ENCODE measurements at regions not wholly inside any gene's neighbourhood (a gene's known extent, or its start where the extent isn't known, plus 50 kb on each side); places are given as distances from the start of the nearest gene placed in this dataset.

- TF ChIP-seq, protein P1, sequence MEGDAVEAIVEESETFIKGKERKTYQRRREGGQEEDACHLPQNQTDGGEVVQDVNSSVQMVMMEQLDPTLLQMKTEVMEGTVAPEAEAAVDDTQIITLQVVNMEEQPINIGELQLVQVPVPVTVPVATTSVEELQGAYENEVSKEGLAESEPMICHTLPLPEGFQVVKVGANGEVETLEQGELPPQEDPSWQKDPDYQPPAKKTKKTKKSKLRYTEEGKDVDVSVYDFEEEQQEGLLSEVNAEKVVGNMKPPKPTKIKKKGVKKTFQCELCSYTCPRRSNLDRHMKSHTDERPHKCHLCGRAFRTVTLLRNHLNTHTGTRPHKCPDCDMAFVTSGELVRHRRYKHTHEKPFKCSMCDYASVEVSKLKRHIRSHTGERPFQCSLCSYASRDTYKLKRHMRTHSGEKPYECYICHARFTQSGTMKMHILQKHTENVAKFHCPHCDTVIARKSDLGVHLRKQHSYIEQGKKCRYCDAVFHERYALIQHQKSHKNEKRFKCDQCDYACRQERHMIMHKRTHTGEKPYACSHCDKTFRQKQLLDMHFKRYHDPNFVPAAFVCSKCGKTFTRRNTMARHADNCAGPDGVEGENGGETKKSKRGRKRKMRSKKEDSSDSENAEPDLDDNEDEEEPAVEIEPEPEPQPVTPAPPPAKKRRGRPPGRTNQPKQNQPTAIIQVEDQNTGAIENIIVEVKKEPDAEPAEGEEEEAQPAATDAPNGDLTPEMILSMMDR (IDR thresholded peaks at IDR 0.05), result no peak
- TF ChIP-seq POLR2A (IDR thresholded peaks at IDR 0.05), result no peak
These were observed 51.2 kb upstream of the CDK20 start for GRCh38 chr9:88025411-88026117.

All from right lobe of liver (tissue), 4 donors.